ENCODE measurements at regions not wholly inside any gene's neighbourhood (a gene's known extent, or its start where the extent isn't known, plus 50 kb on each side); places are given as distances from the start of the nearest gene placed in this dataset.

DNA sequence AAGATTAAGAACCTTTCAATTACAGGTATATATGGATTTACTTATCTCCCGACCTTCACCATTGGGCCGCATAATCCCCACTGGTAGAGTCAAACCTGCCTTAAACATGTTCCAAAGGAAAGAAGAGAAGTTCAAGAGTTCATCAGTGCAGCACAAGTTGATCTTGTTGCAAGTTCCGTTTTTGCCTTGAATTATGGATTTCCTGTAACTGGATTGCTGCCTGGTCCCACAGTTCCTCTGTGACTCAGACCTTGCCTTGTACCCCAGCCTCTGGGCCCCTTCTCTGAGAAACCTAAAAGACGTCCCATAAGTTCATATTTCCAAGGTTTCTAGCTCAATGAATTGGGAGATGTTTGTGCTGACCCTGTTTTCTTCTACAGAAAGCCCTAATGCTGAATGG lies 112.5 kb upstream of the THBS1 start:
- no peak for TF ChIP-seq POLR2A (IDR thresholded peaks at IDR 0.05; ENCODE audit: low read depth, low read length)
- no peak for TF ChIP-seq TAF1 (IDR thresholded peaks at IDR 0.05; ENCODE audit: low read depth, low read length)
